Upper lobe of left lung (tissue), 4 donors: ENCODE measurements at regions not wholly inside any gene's neighbourhood (a gene's known extent, or its start where the extent isn't known, plus 50 kb on each side); places are given as distances from the start of the nearest gene placed in this dataset.

Source experiments
- CTCF ChIP-seq, 6 experiments: fragments of 450-650 bp in 4 of 6; fragments of 200-600 bp in 2 of 6; sonication (generic) in 2 of 6; IDR thresholded peaks; one replicate each; pipeline ENCODE4 v1.5.1; 2016 to 2019; ENCODE audit warnings: antibody characterized with exemption in 6 of 6
- EP300 ChIP-seq, 4 donors: sonication (generic); formaldehyde crosslinking; IDR thresholded peaks; one replicate each; pipeline ENCODE4 v1.5.1; 2017; ENCODE audit warnings: antibody characterized with exemption in 4 of 4, control low read depth in 2 of 4
- POLR2A ChIP-seq, 4 donors: fragments of 450-650 bp; IDR thresholded peaks; one replicate each; pipeline ENCODE4 v1.5.1; 2016 to 2017; ENCODE audit warnings: antibody characterized with exemption in 4 of 4, mild to moderate bottlenecking in 2 of 4
- POLR2AphosphoS5 ChIP-seq, 2 donors: sonication (generic); formaldehyde crosslinking; IDR thresholded peaks; one replicate each; pipeline ENCODE4 v1.5.1; 2017; ENCODE audit warnings: antibody characterized with exemption in 2 of 2

- TF ChIP-seq CTCF (IDR thresholded peaks at IDR 0.05) = no peak
- no peak for TF ChIP-seq POLR2AphosphoS5 (IDR thresholded peaks at IDR 0.05)
- TF ChIP-seq POLR2A (IDR thresholded peaks at IDR 0.05) = no peak
- TF ChIP-seq EP300 (IDR thresholded peaks at IDR 0.05) = no peak
Observed at GRCh38 chr2:106724301-106724794, 161.6 kb downstream of the ST6GAL2 start.
